ENCODE measurements at regions not wholly inside any gene's neighbourhood (a gene's known extent, or its start where the extent isn't known, plus 50 kb on each side); places are given as distances from the start of the nearest gene placed in this dataset.

GRCh38 chr10:83432261-83433045 is 706.9 kb upstream of the GHITM start:
- no peaks in the 10 kb centered on the region for H3K36me3 ChIP-seq
- H3K4me3 ChIP-seq = no peak overlapping the region
- H3K4me1 ChIP-seq = no peaks in the 10 kb centered on the region
- ATAC-seq (no peak), DNase-seq (no peak)
- no peak for TF ChIP-seq CTCF (IDR thresholded peaks at IDR 0.05)
- intact Hi-C loops (cut with DNase I) = no loop called here
- H3K27me3 ChIP-seq = no peaks in the 10 kb centered on the region
- peaks cover 0 to 6% of the 10 kb centered on the region in 2 donors for H3K9me3 ChIP-seq
- H3K27ac ChIP-seq = no peak overlapping the region

GRCh38 chr10:83433705-83434104 is 705.6 kb upstream of the GHITM start:
- no peak for TF ChIP-seq CTCF (IDR thresholded peaks at IDR 0.05)
- ATAC-seq = no peak
- no peak for DNase-seq
- Histone ChIP-seq H3K27me3 (no peaks in the 10 kb centered on the region), H3K4me3 (no peak overlapping the region), H3K9me3 (peaks cover 0 to 6% of the 10 kb centered on the region in 2 donors), H3K27ac (no peak overlapping the region), H3K4me1 (no peaks in the 10 kb centered on the region), H3K36me3 (no peaks in the 10 kb centered on the region)
- intact Hi-C loops (cut with DNase I) = no loop called here

DNA sequence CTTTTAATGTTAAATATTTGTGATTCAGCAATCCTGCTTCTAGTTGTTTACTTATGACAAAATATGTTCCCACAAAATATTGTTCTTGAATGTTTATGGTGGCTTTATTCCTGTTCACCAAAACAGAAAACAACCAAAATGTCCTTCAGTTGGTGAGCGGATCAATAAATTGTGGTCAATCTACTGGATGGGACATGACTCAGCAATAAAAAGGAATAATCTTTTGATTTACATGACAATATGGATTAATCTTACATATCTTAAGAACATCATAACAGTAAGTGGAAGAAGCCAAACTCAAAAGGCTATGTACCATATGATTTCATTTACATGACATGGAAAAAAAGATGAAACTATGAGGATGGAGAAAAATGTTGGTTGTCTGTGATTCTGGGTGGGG is 691.3 kb upstream of the GHITM start:
- intact Hi-C loops (cut with DNase I) = no loop called here
- H3K9me3 ChIP-seq = no peaks in the 10 kb centered on the region
- no peak overlapping the region for H3K4me3 ChIP-seq

GRCh38 chr10:83458611-83459010 is 680.7 kb upstream of the GHITM start:
- Histone ChIP-seq H3K27me3 (no peaks in the 10 kb centered on the region), H3K4me1 (no peaks in the 10 kb centered on the region), H3K27ac (no peak overlapping the region), H3K9me3 (peaks cover 0 to 1% of the 10 kb centered on the region in 2 donors), H3K36me3 (no peaks in the 10 kb centered on the region), H3K4me3 (no peak overlapping the region)
- ATAC-seq (no peak), DNase-seq (peak in 1 of 4 donors; percentile 41)
- intact Hi-C loops (cut with DNase I) = no loop called here
- TF ChIP-seq CTCF (IDR thresholded peaks at IDR 0.05) = no peak

More for the DNA sequence above, 691.3 kb upstream of the GHITM start:
- H3K4me1 ChIP-seq = no peaks in the 10 kb centered on the region
- no peak overlapping the region for H3K27ac ChIP-seq
- ATAC-seq (no peak), DNase-seq (no peak)
- no peak for TF ChIP-seq CTCF (IDR thresholded peaks at IDR 0.05)
- H3K36me3 ChIP-seq = no peaks in the 10 kb centered on the region
- H3K27me3 ChIP-seq = no peaks in the 10 kb centered on the region

- H3K36me3 ChIP-seq = no peaks in the 10 kb centered on the region
- no peak overlapping the region for H3K4me3 ChIP-seq
- H3K9me3 ChIP-seq = peaks cover 0 to 1% of the 10 kb centered on the region in 2 donors
- no peak for TF ChIP-seq CTCF (IDR thresholded peaks at IDR 0.05)
- no peaks in the 10 kb centered on the region for H3K4me1 ChIP-seq
- intact Hi-C loops (cut with DNase I) = no loop called here
- ATAC-seq = no peak
- DNase-seq = peak in 1 of 4 donors; percentile 36
- H3K27ac ChIP-seq = no peak overlapping the region
- H3K27me3 ChIP-seq = no peaks in the 10 kb centered on the region
Measured at GRCh38 chr10:83459124-83459523, 680.2 kb upstream of the GHITM start.
